ENCODE measurements at regions not wholly inside any gene's neighbourhood (a gene's known extent, or its start where the extent isn't known, plus 50 kb on each side); places are given as distances from the start of the nearest gene placed in this dataset.

- no peaks in the 10 kb centered on the region for H3K79me2 ChIP-seq (ENCODE audit: insufficient read depth, low read length)
- no peak for TF ChIP-seq EZH2 (IDR thresholded peaks at IDR 0.05; ENCODE audit: borderline replicate concordance, low read length)
- TF ChIP-seq CTCF (IDR thresholded peaks at IDR 0.05; ENCODE audit: low read length), result no peak
- H3K27ac ChIP-seq (ENCODE audit: low read depth, low read length, poor library complexity, severe bottlenecking), result no peak overlapping the region
- H3F3A ChIP-seq (ENCODE audit: insufficient read depth, low read length), result no peaks in the 10 kb centered on the region
- H4K20me1 ChIP-seq (ENCODE audit: insufficient read depth, low read length), result no peaks in the 10 kb centered on the region
- no peak overlapping the region for H3K4me2 ChIP-seq (ENCODE audit: low read length)
- H3K9me3 ChIP-seq (ENCODE audit: low read length), result no peaks in the 10 kb centered on the region
- no peaks in the 10 kb centered on the region for H3K36me3 ChIP-seq (ENCODE audit: insufficient read depth, low read length)
- H3K4me3 ChIP-seq (ENCODE audit: low read depth, low read length, poor library complexity, severe bottlenecking), result no peak overlapping the region
- H3K27me3 ChIP-seq (ENCODE audit: insufficient read depth, low read length), result no peaks in the 10 kb centered on the region
- H2AFZ ChIP-seq (ENCODE audit: low read length), result no peak overlapping the region
- no peak overlapping the region for H3K9ac ChIP-seq (ENCODE audit: low read length)
- H3K4me1 ChIP-seq (ENCODE audit: insufficient read depth, low read length, severe bottlenecking), result no peaks in the 10 kb centered on the region
- no peaks in the 10 kb centered on the region for H3K9me2 ChIP-seq (ENCODE audit: low read depth, low read length)
Observed at GRCh38 chr1:2930913-2931723, 90.1 kb upstream of the ACTRT2 start.

GRCh38 chr1:2931724-2932401, 89.4 kb upstream of the ACTRT2 start:
- no peaks in the 10 kb centered on the region for H3K4me1 ChIP-seq (ENCODE audit: insufficient read depth, low read length, severe bottlenecking)
- H2AFZ ChIP-seq (ENCODE audit: low read length), result no peak overlapping the region
- H3K9ac ChIP-seq (ENCODE audit: low read length), result no peak overlapping the region
- no peaks in the 10 kb centered on the region for H3K9me3 ChIP-seq (ENCODE audit: low read length)
- H4K20me1 ChIP-seq (ENCODE audit: insufficient read depth, low read length), result no peaks in the 10 kb centered on the region
- H3K27ac ChIP-seq (ENCODE audit: low read depth, low read length, poor library complexity, severe bottlenecking), result no peak overlapping the region
- H3K36me3 ChIP-seq (ENCODE audit: insufficient read depth, low read length), result no peaks in the 10 kb centered on the region
- H3K9me2 ChIP-seq (ENCODE audit: low read depth, low read length), result no peaks in the 10 kb centered on the region
- no peak overlapping the region for H3K4me3 ChIP-seq (ENCODE audit: low read depth, low read length, poor library complexity, severe bottlenecking)
- no peak for TF ChIP-seq CTCF (IDR thresholded peaks at IDR 0.05; ENCODE audit: low read length)
- TF ChIP-seq EZH2 (IDR thresholded peaks at IDR 0.05; ENCODE audit: borderline replicate concordance, low read length), result no peak
- H3K4me2 ChIP-seq (ENCODE audit: low read length), result no peak overlapping the region
- H3F3A ChIP-seq (ENCODE audit: insufficient read depth, low read length), result no peaks in the 10 kb centered on the region
- no peaks in the 10 kb centered on the region for H3K79me2 ChIP-seq (ENCODE audit: insufficient read depth, low read length)
- H3K27me3 ChIP-seq (ENCODE audit: insufficient read depth, low read length), result no peaks in the 10 kb centered on the region

- Histone ChIP-seq H3K9ac (ENCODE audit: low read length) (no peak overlapping the region), H3K4me2 (ENCODE audit: low read length) (no peak overlapping the region), H3F3A (ENCODE audit: insufficient read depth, low read length) (no peaks in the 10 kb centered on the region), H3K9me2 (ENCODE audit: low read depth, low read length) (no peaks in the 10 kb centered on the region), H4K20me1 (ENCODE audit: insufficient read depth, low read length) (no peaks in the 10 kb centered on the region), H3K36me3 (ENCODE audit: insufficient read depth, low read length) (no peaks in the 10 kb centered on the region), H3K27me3 (ENCODE audit: insufficient read depth, low read length) (no peaks in the 10 kb centered on the region), H3K9me3 (ENCODE audit: low read length) (no peaks in the 10 kb centered on the region), H3K4me1 (ENCODE audit: insufficient read depth, low read length, severe bottlenecking) (no peaks in the 10 kb centered on the region), H2AFZ (ENCODE audit: low read length) (no peak overlapping the region), H3K27ac (ENCODE audit: low read depth, low read length, poor library complexity, severe bottlenecking) (no peak overlapping the region), H3K79me2 (ENCODE audit: insufficient read depth, low read length) (no peaks in the 10 kb centered on the region), H3K4me3 (ENCODE audit: low read depth, low read length, poor library complexity, severe bottlenecking) (no peak overlapping the region)
- TF ChIP-seq CTCF (IDR thresholded peaks at IDR 0.05; ENCODE audit: low read length) (no peak), EZH2 (IDR thresholded peaks at IDR 0.05; ENCODE audit: borderline replicate concordance, low read length) (no peak)
Observed at GRCh38 chr1:2932671-2933350, 88.5 kb upstream of the ACTRT2 start.

Data from OCI-LY1 (cell line).